NB4 (cell line): ENCODE measurements at regions not wholly inside any gene's neighbourhood (a gene's known extent, or its start where the extent isn't known, plus 50 kb on each side); places are given as distances from the start of the nearest gene placed in this dataset.

Experiments
- CTCF ChIP-seq: IDR thresholded peaks from one replicate; pipeline ENCODE4 v1.5.1; 2012; ENCODE audit warnings: low read depth, low read length
- POLR2A ChIP-seq: IDR thresholded peaks from 2 replicates; pipeline ENCODE4 v1.6.1; 2011; ENCODE audit warnings: mild to moderate bottlenecking; ENCODE audit not compliant: insufficient read length; ENCODE audit errors: extremely low read depth

GRCh38 chr16:80038566-80038965 lies 438.0 kb upstream of the MAF start:
- TF ChIP-seq CTCF (no peak), POLR2A (no peak)
